H1 (cell line): ENCODE measurements at regions not wholly inside any gene's neighbourhood (a gene's known extent, or its start where the extent isn't known, plus 50 kb on each side); places are given as distances from the start of the nearest gene placed in this dataset.

Source experiments
- CTCF ChIA-PET: fragments of 300-600 bp; sonication (Branson Sonifier 250); formaldehyde crosslinking; loops from one replicate; lab custom pipeline; 2021; ENCODE audit not compliant: partially characterized antibody; lab: Charles Lee
- POLR2A ChIA-PET: fragments of 300-600 bp; sonication (Branson Sonifier 250); formaldehyde crosslinking; loops from one replicate; lab custom pipeline; 2021; ENCODE audit warnings: inconsistent platforms; ENCODE audit not compliant: partially characterized antibody; lab: Charles Lee
- DNase-seq, 2 experiments: peaks; one replicate each; pipeline versions ENCODE4 v3.0.0 to v3.0.0-alpha.2; 2010 to 2022; ENCODE audit warnings: low spot score in 2 of 2, low read depth in 1 of 2, mixed read lengths in 1 of 2
- FAIRE-seq: peaks from 2 replicates; lab custom pipeline; 2011; peaks lifted over from hg19 to GRCh38; lab: Jason Lieb, UNC
- H2AFZ ChIP-seq: 2 replicates; pipeline ENCODE4 v1.8.1; 2012; ENCODE audit warnings: low read length, inconsistent platforms
- H2AK5ac ChIP-seq: 2 replicates; pipeline ENCODE4 v1.6.1; 2013; ENCODE audit warnings: low read depth, low read length
- H2BK120ac ChIP-seq: replicated peaks from 2 replicates; pipeline ENCODE3; 2013; ENCODE audit warnings: low read depth, low read length, inconsistent platforms
- H2BK12ac ChIP-seq: 2 replicates; pipeline ENCODE4 v1.6.1; 2013; ENCODE audit warnings: low read depth, low read length
- H2BK15ac ChIP-seq: 2 replicates; pipeline ENCODE4 v1.6.1; 2013; ENCODE audit warnings: low read length
- H2BK20ac ChIP-seq: 2 replicates; pipeline ENCODE4 v1.6.1; 2013; ENCODE audit warnings: low read length
- H2BK5ac ChIP-seq: 2 replicates; pipeline ENCODE4 v1.6.1; 2013; ENCODE audit warnings: low read depth, low read length
- H3K14ac ChIP-seq: 2 replicates; pipeline ENCODE4 v1.6.1; 2013; ENCODE audit warnings: inconsistent platforms; ENCODE audit not compliant: insufficient read length
- H3K18ac ChIP-seq: 2 replicates; pipeline ENCODE4 v1.6.1; 2013; ENCODE audit warnings: low read length; ENCODE audit errors: extremely low read depth
- H3K23ac ChIP-seq: 2 replicates; pipeline ENCODE4 v1.6.1; 2013; ENCODE audit warnings: inconsistent platforms; ENCODE audit not compliant: insufficient read length
- H3K23me2 ChIP-seq: 2 replicates; pipeline ENCODE4 v1.6.1; 2013; ENCODE audit warnings: low read depth, low read length
- H3K27ac ChIP-seq: 2 replicates; pipeline ENCODE4 v1.6.1; 2011; ENCODE audit warnings: low read depth, low read length, inconsistent platforms
- H3K27me3 ChIP-seq, 4 experiments: replicated peaks in 1 of 4; 1 replicate in 1 of 4; 2 replicates in 3 of 4; pipeline versions ENCODE4 v1.6.1 to v1.8.1; 2011 to 2013; ENCODE audit warnings: low read length in 3 of 4, mild to moderate bottlenecking in 3 of 4, inconsistent platforms in 2 of 4, mixed read lengths in 2 of 4, moderate library complexity in 1 of 4; ENCODE audit not compliant: control insufficient read depth in 3 of 4, insufficient read depth in 3 of 4; ENCODE audit errors: extremely low read depth in 1 of 4
- H3K36me3 ChIP-seq, 4 experiments: 2 replicates each; pipeline versions ENCODE4 v1.6.1 to v1.8.1; 2011 to 2013; ENCODE audit warnings: mild to moderate bottlenecking in 4 of 4, low read length in 3 of 4, moderate library complexity in 2 of 4, control low read depth in 1 of 4, inconsistent platforms in 1 of 4; ENCODE audit not compliant: insufficient read depth in 4 of 4, control insufficient read depth in 2 of 4
- H3K4ac ChIP-seq: replicated peaks from 2 replicates; pipeline ENCODE3; 2013; ENCODE audit warnings: low read length, low read depth, mixed read lengths, inconsistent platforms; ENCODE audit not compliant: insufficient read length
- H3K4me1 ChIP-seq, 4 experiments: replicated peaks in 1 of 4; 1 replicate in 1 of 4; 2 replicates in 3 of 4; pipeline versions ENCODE4 v1.6.1 to v1.8.1; 2011 to 2013; ENCODE audit warnings: low read length in 3 of 4, inconsistent platforms in 2 of 4, mixed read lengths in 1 of 4; ENCODE audit not compliant: insufficient read depth in 4 of 4, control insufficient read depth in 3 of 4
- H3K4me2 ChIP-seq, 2 experiments: 2 replicates each; pipeline versions ENCODE4 v1.6.1 to v1.8.1; 2011 to 2013; ENCODE audit warnings: low read depth in 2 of 2, low read length in 2 of 2, control low read depth in 1 of 2, inconsistent platforms in 1 of 2, mild to moderate bottlenecking in 1 of 2; ENCODE audit not compliant: insufficient read depth in 1 of 2
- H3K4me3 ChIP-seq, 4 experiments: fragments of 200-600, 300-600 bp in 1 of 4; sonication (generic), shearing (Covaris generic), sonication (Bioruptor Twin) in 1 of 4; 2 replicates each; pipeline versions ENCODE4 v1.5.1 to v1.8.1; 2011 to 2016; ENCODE audit warnings: low read length in 4 of 4, low read depth in 3 of 4, control low read depth in 2 of 4, inconsistent platforms in 2 of 4, mild to moderate bottlenecking in 2 of 4, mixed read lengths in 1 of 4, moderate library complexity in 1 of 4; ENCODE audit not compliant: insufficient read depth in 2 of 4; ENCODE audit errors: extremely low read depth in 1 of 4
- H3K56ac ChIP-seq: replicated peaks from 2 replicates; pipeline ENCODE3; 2013; ENCODE audit warnings: low read depth, mild to moderate bottlenecking, mixed read lengths, low read length, inconsistent platforms; ENCODE audit not compliant: insufficient read length
- H3K79me1 ChIP-seq: 2 replicates; pipeline ENCODE4 v1.6.1; 2013; ENCODE audit warnings: low read depth, low read length, control low read depth
- H3K79me2 ChIP-seq, 2 experiments: 2 replicates each; pipeline versions ENCODE4 v1.6.1 to v1.8.1; 2012 to 2013; ENCODE audit warnings: low read length in 2 of 2, mild to moderate bottlenecking in 2 of 2, inconsistent platforms in 1 of 2; ENCODE audit not compliant: insufficient read depth in 2 of 2, control insufficient read depth in 1 of 2
- H3K9ac ChIP-seq, 4 experiments: replicated peaks in 1 of 4; 1 replicate in 1 of 4; 2 replicates in 3 of 4; pipeline versions ENCODE4 v1.6.1 to v1.8.1; 2011 to 2013; ENCODE audit warnings: low read depth in 3 of 4, low read length in 3 of 4, control low read depth in 2 of 4, mild to moderate bottlenecking in 2 of 4, moderate library complexity in 2 of 4, inconsistent platforms in 1 of 4; ENCODE audit errors: extremely low read depth in 1 of 4
- H3K9me3 ChIP-seq, 2 experiments: 2 replicates each; pipeline versions ENCODE4 v1.6.1 to v1.8.1; 2012 to 2013; ENCODE audit warnings: mild to moderate bottlenecking in 2 of 2, moderate library complexity in 2 of 2, control low read depth in 1 of 2, inconsistent platforms in 1 of 2, low read depth in 1 of 2, low read length in 1 of 2, mixed read lengths in 1 of 2; ENCODE audit not compliant: insufficient read depth in 2 of 2
- H4K20me1 ChIP-seq, 2 experiments: replicated peaks in 1 of 2; 2 replicates each; pipeline versions ENCODE3 to v1.8.1; 2011 to 2013; ENCODE audit warnings: inconsistent platforms in 2 of 2, low read length in 2 of 2, mild to moderate bottlenecking in 1 of 2; ENCODE audit not compliant: insufficient read depth in 2 of 2, control insufficient read depth in 1 of 2
- H4K5ac ChIP-seq: 2 replicates; pipeline ENCODE4 v1.6.1; 2013; ENCODE audit warnings: low read length, low read depth, mixed read lengths, inconsistent platforms; ENCODE audit not compliant: insufficient read length
- H4K8ac ChIP-seq: 2 replicates; pipeline ENCODE4 v1.8.0; 2013; ENCODE audit warnings: mild to moderate bottlenecking, moderate library complexity, low read length, inconsistent platforms; ENCODE audit not compliant: insufficient read depth; ENCODE audit errors: extremely low read depth
- H4K91ac ChIP-seq: replicated peaks from 2 replicates; pipeline ENCODE3; 2013; ENCODE audit warnings: low read length, mixed read lengths, inconsistent platforms; ENCODE audit not compliant: insufficient read length
- ASH2L ChIP-seq: fragments of 200-600, 300-600 bp; sonication (generic); IDR thresholded peaks from one replicate; pipeline ENCODE4 v1.7.1; 2017; ENCODE audit warnings: low read length
- EP300 ChIP-seq, 2 experiments: IDR thresholded peaks; 1 replicate in 1 of 2; 2 replicates in 1 of 2; pipeline ENCODE4 v1.6.1; 2011 to 2012; ENCODE audit warnings: low read depth in 2 of 2, low read length in 2 of 2, mild to moderate bottlenecking in 2 of 2, borderline replicate concordance in 1 of 2, inconsistent platforms in 1 of 2, moderate library complexity in 1 of 2
- FOSL1 ChIP-seq: IDR thresholded peaks from 2 replicates; pipeline ENCODE4 v1.6.1; 2011; ENCODE audit warnings: mild to moderate bottlenecking, low read depth, low read length, moderate library complexity; ENCODE audit not compliant: insufficient read depth
- JUN ChIP-seq: IDR thresholded peaks from 2 replicates; pipeline ENCODE4 v1.6.1; 2011; ENCODE audit warnings: low read depth, mild to moderate bottlenecking, improper control_type of control experiment, low read length
- KDM1A ChIP-seq: fragments of 200-600, 300-600 bp; sonication (generic); IDR thresholded peaks from 2 replicates; pipeline ENCODE4 v1.7.1; 2016; ENCODE audit warnings: mild to moderate bottlenecking, low read length, borderline replicate concordance
- NANOG ChIP-seq: IDR thresholded peaks from 2 replicates; pipeline ENCODE4 v1.6.1; 2011; ENCODE audit warnings: low read length, low read depth, mild to moderate bottlenecking, inconsistent platforms; ENCODE audit not compliant: insufficient read depth, poor library complexity, severe bottlenecking
- RAD21 ChIP-seq, 2 experiments: IDR thresholded peaks in 1 of 2; conservative IDR thresholded peaks in 1 of 2; 2 replicates each; pipeline ENCODE4 v1.6.1; 2011; ENCODE audit warnings: low read depth in 2 of 2, low read length in 2 of 2, improper control_type of control experiment in 1 of 2, inconsistent platforms in 1 of 2, mild to moderate bottlenecking in 1 of 2, moderate library complexity in 1 of 2
- RNF2 ChIP-seq: fragments of 200-900, 300-1000 bp; sonication (generic); IDR thresholded peaks from 2 replicates; pipeline ENCODE4 v1.7.1; 2016; ENCODE audit warnings: borderline replicate concordance, low read depth, mild to moderate bottlenecking, antibody characterized with exemption, low read length; ENCODE audit not compliant: poor library complexity, severe bottlenecking; ENCODE audit errors: missing control alignments
- SP2 ChIP-seq: IDR thresholded peaks from 2 replicates; pipeline ENCODE4 v1.6.1; 2012; ENCODE audit warnings: mild to moderate bottlenecking, low read length, inconsistent platforms
- SP4 ChIP-seq: IDR thresholded peaks from 2 replicates; pipeline ENCODE4 v1.6.1; 2012; ENCODE audit warnings: low read length, inconsistent platforms
- USF2 ChIP-seq: IDR thresholded peaks from 2 replicates; pipeline ENCODE4 v1.6.1; 2011; ENCODE audit warnings: low read length, improper control_type of control experiment
- YY1 ChIP-seq: IDR thresholded peaks from 2 replicates; pipeline ENCODE4 v1.6.1; 2011; ENCODE audit warnings: low read depth, mild to moderate bottlenecking, low read length
- ZNF274 ChIP-seq: IDR thresholded peaks from 2 replicates; pipeline ENCODE4 v1.7.0; 2012; ENCODE audit warnings: low read length, borderline replicate concordance; ENCODE audit errors: extremely low read depth
- WGBS, 2 experiments: shearing (Covaris generic) in 1 of 2; methylation state at CpG; one replicate each; pipeline versions ENCODE4 v1.1.6 to v1.1.7; 2013 to 2015; ENCODE audit warnings: low lambda C conversion rate in 2 of 2, mixed read lengths in 2 of 2, inconsistent platforms in 1 of 2, low coverage in 1 of 2, missing lambda C conversion rate in 1 of 2; ENCODE audit not compliant: insufficient replicate concordance in 2 of 2, insufficient coverage in 1 of 2, insufficient read length in 1 of 2; ENCODE audit errors: extremely low coverage in 1 of 2, missing lambda C conversion rate in 1 of 2; 5-methylcytosine and 5-hydroxymethylcytosine counted together

- no peak overlapping the region for H3K18ac ChIP-seq
- H3K79me2 ChIP-seq, result no peaks in the 10 kb centered on the region
- no peak overlapping the region for H2BK12ac ChIP-seq
- H3K56ac ChIP-seq, result no peak overlapping the region
- H3K4me1 ChIP-seq, result no peaks in the 10 kb centered on the region
- H3K23ac ChIP-seq, result no peak overlapping the region
- no peak overlapping the region for H2BK5ac ChIP-seq
- H3K9ac ChIP-seq, result no peak overlapping the region
- H2BK120ac ChIP-seq, result no peak overlapping the region
- no peaks in the 10 kb centered on the region for H3K79me1 ChIP-seq
- H4K8ac ChIP-seq, result no peak overlapping the region
- 85% methylated on average over 1 of the region's 1 CpG; no CpG with 5 or more reads in 1 of the 2 experiments for WGBS, 2 experiments
- no peak overlapping the region for H3K27ac ChIP-seq
- no peak overlapping the region for H2BK20ac ChIP-seq
- H3K14ac ChIP-seq, result no peak overlapping the region
- DNase-seq (no peak), FAIRE-seq (no peak)
- no peak overlapping the region for H3K4me3 ChIP-seq
- H2AFZ ChIP-seq, result no peak overlapping the region
- H4K91ac ChIP-seq, result no peak overlapping the region
- H3K4me2 ChIP-seq, result no peak overlapping the region
- ChIA-PET CTCF (interaction anchor here (0.6 kb wide), 1 partner anchor 1171 kb away, joined by 3 read pairs; no protein-coding TSS in a partner anchor), POLR2A (no interaction called here)
- H4K5ac ChIP-seq, result no peak overlapping the region
- H3K9me3 ChIP-seq, result peaks cover 0 to 7% of the 10 kb centered on the region in 2 experiments; a peak in 2 of 4 replicates
- no peak overlapping the region for H2BK15ac ChIP-seq
- no peaks in the 10 kb centered on the region for H3K27me3 ChIP-seq
- H2AK5ac ChIP-seq, result no peak overlapping the region
- H4K20me1 ChIP-seq, result no peaks in the 10 kb centered on the region
- H3K36me3 ChIP-seq, result no peaks in the 10 kb centered on the region
- no peak overlapping the region for H3K4ac ChIP-seq
- no peaks in the 10 kb centered on the region for H3K23me2 ChIP-seq
- TF ChIP-seq USF2 (no peak), EP300 (IDR thresholded peaks at IDR 0.05; ENCODE audit: borderline replicate concordance in 1 of 2, low read depth in 2 of 2, low read length in 2 of 2) (no peak), YY1 (no peak), NANOG (no peak), ASH2L (no peak), KDM1A (no peak), SP2 (no peak), FOSL1 (no peak), ZNF274 (no peak), JUN (no peak), RAD21 (IDR thresholded peaks at IDR 0.05 in 1 of 2, conservative IDR thresholded peaks at IDR 0.05 in 1 of 2; ENCODE audit: low read depth in 2 of 2, low read length in 2 of 2) (no peak), RNF2 (no peak), SP4 (no peak)
These were observed 56.0 kb downstream of the GSX2 start for GRCh38 chr4:54155936-54156335.
